GM12878 (cell line): ENCODE measurements at regions not wholly inside any gene's neighbourhood (a gene's known extent, or its start where the extent isn't known, plus 50 kb on each side); places are given as distances from the start of the nearest gene placed in this dataset.

ENCODE experiments used
- CREM ChIP-seq: IDR thresholded peaks from 2 replicates; pipeline ENCODE4 v1.6.1; 2014; ENCODE audit warnings: antibody characterized with exemption, low read depth
- CTCF ChIP-seq, 3 experiments: IDR thresholded peaks in 2 of 3; conservative IDR thresholded peaks in 1 of 3; 2 replicates each; pipeline ENCODE4 v1.5.1; 2011; ENCODE audit warnings: low read depth in 3 of 3, low read length in 3 of 3, mild to moderate bottlenecking in 3 of 3, control low read depth in 2 of 3, moderate library complexity in 2 of 3, inconsistent platforms in 1 of 3, mixed read lengths in 1 of 3; ENCODE audit not compliant: control insufficient read depth in 2 of 3, insufficient read depth in 1 of 3; ENCODE audit errors: extremely low read depth in 1 of 3
- EP300 ChIP-seq, 2 experiments: fragments of 150-350 bp in 1 of 2; IDR thresholded peaks; 2 replicates each; pipeline ENCODE4 v1.6.1; 2011 to 2012; ENCODE audit warnings: low read depth in 2 of 2, low read length in 2 of 2, borderline replicate concordance in 1 of 2, improper control_type of control experiment in 1 of 2, inconsistent platforms in 1 of 2; ENCODE audit not compliant: control insufficient read depth in 1 of 2
- LARP7 ChIP-seq: fragments of 450-650 bp; IDR thresholded peaks from 2 replicates; pipeline ENCODE4 v1.6.1; 2017; ENCODE audit warnings: mild to moderate bottlenecking
- NR2C1 ChIP-seq: fragments of 450-650 bp; IDR thresholded peaks from 2 replicates; pipeline ENCODE4 v1.6.1; 2017; ENCODE audit warnings: antibody characterized with exemption, mild to moderate bottlenecking, moderate library complexity
- PML ChIP-seq: IDR thresholded peaks from 2 replicates; pipeline ENCODE4 v1.6.1; 2012; ENCODE audit warnings: low read length, inconsistent platforms
- POLR2A ChIP-seq: IDR thresholded peaks from 2 replicates; pipeline ENCODE4 v1.6.1; 2011; ENCODE audit warnings: low read depth, mild to moderate bottlenecking, low read length
- RAD21 ChIP-seq: IDR thresholded peaks from 2 replicates; pipeline ENCODE4 v1.6.1; 2011; ENCODE audit warnings: mild to moderate bottlenecking, low read depth, low read length, moderate library complexity; ENCODE audit not compliant: insufficient read depth
- YY1 ChIP-seq: IDR thresholded peaks from 2 replicates; pipeline ENCODE4 v1.6.1; 2011; ENCODE audit warnings: low read depth, mild to moderate bottlenecking, low read length
- ZNF217 ChIP-seq: fragments of 450-650 bp; IDR thresholded peaks from 2 replicates; pipeline ENCODE4 v1.6.1; 2017; ENCODE audit warnings: antibody characterized with exemption, mild to moderate bottlenecking
- ZNF274 ChIP-seq: IDR thresholded peaks from one replicate; pipeline ENCODE4 v1.8.0; 2011; ENCODE audit not compliant: insufficient read length, insufficient read depth

- no peak for TF ChIP-seq CTCF (IDR thresholded peaks at IDR 0.05 in 2 of 3, conservative IDR thresholded peaks at IDR 0.05 in 1 of 3; ENCODE audit: control insufficient read depth in 2 of 3, extremely low read depth in 1 of 3, insufficient read depth in 1 of 3, low read depth in 3 of 3, low read length in 3 of 3)
- TF ChIP-seq ZNF274 = no peak
- no peak for TF ChIP-seq EP300 (IDR thresholded peaks at IDR 0.05; ENCODE audit: borderline replicate concordance in 1 of 2, control insufficient read depth in 1 of 2, low read depth in 2 of 2, low read length in 2 of 2)
- TF ChIP-seq POLR2A = no peak
- no peak for TF ChIP-seq RAD21
- no peak for TF ChIP-seq ZNF217
- no peak for TF ChIP-seq PML
- TF ChIP-seq LARP7 = no peak
- no peak for TF ChIP-seq CREM
- TF ChIP-seq YY1 = no peak
- no peak for TF ChIP-seq NR2C1
Measured at GRCh38 chr4:20577702-20578101, 122.6 kb upstream of the PACRGL start.
